ENCODE measurements at regions not wholly inside any gene's neighbourhood (a gene's known extent, or its start where the extent isn't known, plus 50 kb on each side); places are given as distances from the start of the nearest gene placed in this dataset.

DNA sequence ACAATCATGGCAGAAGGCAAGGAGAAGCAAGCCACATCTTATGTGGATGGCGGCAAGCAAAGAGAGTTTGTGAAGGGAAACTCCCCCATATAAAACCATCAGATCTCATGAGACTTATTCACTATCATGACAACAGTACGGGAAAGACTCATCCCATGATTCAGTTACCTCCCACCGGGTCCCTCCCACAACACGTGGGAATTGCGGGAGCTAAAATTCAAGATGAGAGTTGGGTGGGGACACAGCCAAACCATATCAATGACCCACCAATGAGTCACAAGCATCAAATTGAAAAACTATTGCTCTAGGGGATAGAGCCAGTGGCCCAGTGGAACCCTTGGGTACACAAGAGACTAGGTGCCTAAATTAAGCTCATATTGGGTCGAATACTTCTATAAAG, 157.4 kb downstream of the FBXO15 start:
- TF ChIP-seq CTCF (IDR thresholded peaks at IDR 0.05): no peak
- TF ChIP-seq POLR2A (IDR thresholded peaks at IDR 0.05): no peak
